Epithelial cell of esophagus (primary cell): ENCODE measurements at regions not wholly inside any gene's neighbourhood (a gene's known extent, or its start where the extent isn't known, plus 50 kb on each side); places are given as distances from the start of the nearest gene placed in this dataset.
A peak's percentile ranks its signal among the peaks of the same experiment; 100 is the strongest.

Experiments used
- DNase-seq: peaks from one replicate; pipeline ENCODE4 v3.0.0; 2010; ENCODE audit warnings: low read depth
- H3K4me3 ChIP-seq: 2 replicates; pipeline ENCODE4 v1.5.1; 2011; ENCODE audit warnings: mild to moderate bottlenecking, low read length, control low read depth
- CTCF ChIP-seq: IDR thresholded peaks from 2 replicates; pipeline ENCODE4 v1.5.1; 2011; ENCODE audit warnings: low read depth, mild to moderate bottlenecking, low read length, control low read depth, inconsistent platforms; ENCODE audit not compliant: insufficient read depth; ENCODE audit errors: missing control alignments

GRCh38 chr15:62966294-62967078 is 76.1 kb upstream of the TPM1 start:
- H3K4me3 ChIP-seq, result no peak overlapping the region
- no peak for TF ChIP-seq CTCF
- no peak for DNase-seq

- DNase-seq, result no peak
- TF ChIP-seq CTCF, result no peak
- H3K4me3 ChIP-seq, result no peak overlapping the region
Measured at GRCh38 chr15:62968699-62969098, 73.8 kb upstream of the TPM1 start.

DNA sequence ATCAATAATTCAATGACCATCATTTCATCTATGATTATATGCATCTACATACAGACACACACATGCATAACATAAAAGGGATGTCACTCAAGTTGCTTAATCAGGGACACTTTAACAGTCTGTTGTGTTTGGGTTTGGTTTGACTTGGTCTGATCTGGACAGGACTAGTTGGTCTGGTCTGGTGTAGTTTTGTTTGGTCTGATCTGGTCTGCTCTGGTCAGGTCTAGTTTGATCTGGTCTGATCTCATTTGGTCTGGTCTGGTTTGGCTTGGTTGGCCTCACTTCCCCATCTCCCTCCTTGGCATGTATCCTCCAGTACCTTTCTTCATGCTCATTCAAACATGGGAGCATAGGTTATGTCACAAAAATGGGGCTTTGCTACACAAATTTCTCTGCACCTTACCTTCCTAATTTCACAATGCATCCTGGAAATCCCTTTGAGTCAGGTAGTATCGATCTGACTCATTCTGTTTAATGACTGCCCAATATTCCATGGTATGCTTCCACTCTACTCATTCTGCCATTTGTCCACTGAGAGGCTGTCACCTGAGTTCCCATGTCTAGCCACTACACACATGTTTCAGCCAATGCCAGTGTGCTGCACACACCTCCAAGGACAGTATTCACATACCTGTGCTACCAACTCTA is 73.0 kb upstream of the TPM1 start:
- DNase-seq, result peak; percentile 77
- no peak overlapping the region for H3K4me3 ChIP-seq
- TF ChIP-seq CTCF, result no peak

GRCh38 chr15:62972814-62973213 is 69.7 kb upstream of the TPM1 start:
- peak; percentile 94 for DNase-seq
- TF ChIP-seq CTCF, result no peak
- H3K4me3 ChIP-seq, result no peak overlapping the region

- no peak overlapping the region for H3K4me3 ChIP-seq
- no peak for TF ChIP-seq CTCF
- no peak for DNase-seq
Measured at GRCh38 chr15:62975515-62975914, 67.0 kb upstream of the TPM1 start.

DNA sequence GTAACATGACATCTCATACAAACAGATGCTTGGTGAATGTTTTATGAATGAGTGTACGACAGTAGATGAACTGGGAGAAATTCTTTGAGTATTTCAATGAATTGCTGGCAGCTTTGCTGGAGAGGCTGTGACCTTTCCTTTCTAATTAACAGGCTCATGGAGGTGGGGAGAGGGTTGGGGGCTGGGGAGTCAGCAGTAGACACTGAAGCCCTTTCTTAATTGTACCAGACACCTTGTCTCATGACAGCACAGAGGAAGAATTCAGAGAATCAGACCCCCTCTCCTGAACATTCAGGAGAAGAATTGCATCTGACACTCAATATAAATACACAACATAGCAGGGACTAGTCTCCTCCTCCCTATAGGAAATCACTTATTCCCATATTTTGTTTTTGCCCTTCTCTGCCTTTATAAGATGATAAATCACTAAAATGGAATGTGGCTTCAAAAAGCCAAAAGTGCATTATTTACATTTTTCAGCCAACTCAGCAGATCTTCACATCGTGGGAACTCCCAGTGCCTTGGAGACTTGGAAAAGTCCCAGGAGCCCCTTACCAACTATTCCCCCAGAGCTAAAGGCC is 66.2 kb upstream of the TPM1 start:
- TF ChIP-seq CTCF, result no peak
- no peak overlapping the region for H3K4me3 ChIP-seq
- no peak for DNase-seq
